ENCODE measurements at regions not wholly inside any gene's neighbourhood (a gene's known extent, or its start where the extent isn't known, plus 50 kb on each side); places are given as distances from the start of the nearest gene placed in this dataset.

DNA sequence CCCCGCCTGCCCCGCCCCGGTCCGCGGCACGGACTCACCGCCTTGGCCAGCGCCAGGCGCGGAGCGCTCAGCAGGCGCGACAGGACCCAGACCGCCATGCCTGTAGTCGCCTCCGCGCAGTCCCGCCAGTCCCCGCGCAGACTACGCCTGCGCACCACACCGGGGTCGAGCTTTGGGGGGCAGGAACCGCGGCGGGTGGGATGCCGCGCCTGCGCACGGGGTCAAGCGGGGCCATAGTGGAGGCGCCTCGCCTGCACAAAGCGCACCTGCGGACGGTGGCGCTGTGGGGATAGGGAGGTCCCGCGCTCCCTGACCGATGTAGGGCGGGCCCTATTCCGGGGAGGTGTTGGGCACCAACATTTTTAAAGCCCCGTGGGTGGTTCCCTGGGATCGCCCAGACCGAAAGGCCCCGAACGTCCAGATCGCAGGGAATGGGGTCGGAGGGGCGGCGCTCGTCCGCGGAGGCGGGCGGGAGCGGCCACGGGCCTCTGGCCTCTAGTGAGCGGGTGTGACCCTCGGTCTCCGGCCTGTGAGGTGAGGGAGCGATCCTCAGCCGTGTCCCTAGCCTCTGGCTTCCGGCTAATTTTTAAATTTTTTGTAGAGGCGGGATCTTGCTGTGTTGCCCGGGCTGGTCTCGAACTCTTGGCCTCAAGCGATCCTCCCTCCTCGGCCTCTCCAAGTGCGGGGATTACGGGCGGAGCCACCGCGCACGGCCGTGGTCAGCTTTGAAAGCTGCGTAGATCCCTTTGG lies 70.8 kb upstream of the LPCAT1 start (continued):
- TF ChIP-seq SMAD4 (CRISPR knock-in tag; IDR thresholded peaks at IDR 0.05): no peak
- TF ChIP-seq FOXJ3 (CRISPR knock-in tag; IDR thresholded peaks at IDR 0.05; ENCODE audit: borderline replicate concordance): no peak
- TF ChIP-seq, protein P1, sequence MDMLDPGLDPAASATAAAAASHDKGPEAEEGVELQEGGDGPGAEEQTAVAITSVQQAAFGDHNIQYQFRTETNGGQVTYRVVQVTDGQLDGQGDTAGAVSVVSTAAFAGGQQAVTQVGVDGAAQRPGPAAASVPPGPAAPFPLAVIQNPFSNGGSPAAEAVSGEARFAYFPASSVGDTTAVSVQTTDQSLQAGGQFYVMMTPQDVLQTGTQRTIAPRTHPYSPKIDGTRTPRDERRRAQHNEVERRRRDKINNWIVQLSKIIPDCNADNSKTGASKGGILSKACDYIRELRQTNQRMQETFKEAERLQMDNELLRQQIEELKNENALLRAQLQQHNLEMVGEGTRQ (CRISPR knock-in tag; IDR thresholded peaks at IDR 0.05): peak; percentile 42; the same call in 1 of the 2 replicates
- 0 out of 2 replicates have a peak, but pooled peaks have one; percentile 44 for TF ChIP-seq ESRRA (CRISPR knock-in tag; IDR thresholded peaks at IDR 0.05; ENCODE audit: borderline replicate concordance)
- TF ChIP-seq CREB1 (CRISPR knock-in tag; IDR thresholded peaks at IDR 0.05): no peak
- no peak for TF ChIP-seq ETV6 (CRISPR knock-in tag; IDR thresholded peaks at IDR 0.05)
- no peak; the same call in 1 of the 2 replicates for TF ChIP-seq CREM (CRISPR knock-in tag; IDR thresholded peaks at IDR 0.05)
- TF ChIP-seq, protein P2, sequence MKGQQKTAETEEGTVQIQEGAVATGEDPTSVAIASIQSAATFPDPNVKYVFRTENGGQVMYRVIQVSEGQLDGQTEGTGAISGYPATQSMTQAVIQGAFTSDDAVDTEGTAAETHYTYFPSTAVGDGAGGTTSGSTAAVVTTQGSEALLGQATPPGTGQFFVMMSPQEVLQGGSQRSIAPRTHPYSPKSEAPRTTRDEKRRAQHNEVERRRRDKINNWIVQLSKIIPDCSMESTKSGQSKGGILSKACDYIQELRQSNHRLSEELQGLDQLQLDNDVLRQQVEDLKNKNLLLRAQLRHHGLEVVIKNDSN (CRISPR knock-in tag; IDR thresholded peaks at IDR 0.05): no peak
- TF ChIP-seq, protein P3, sequence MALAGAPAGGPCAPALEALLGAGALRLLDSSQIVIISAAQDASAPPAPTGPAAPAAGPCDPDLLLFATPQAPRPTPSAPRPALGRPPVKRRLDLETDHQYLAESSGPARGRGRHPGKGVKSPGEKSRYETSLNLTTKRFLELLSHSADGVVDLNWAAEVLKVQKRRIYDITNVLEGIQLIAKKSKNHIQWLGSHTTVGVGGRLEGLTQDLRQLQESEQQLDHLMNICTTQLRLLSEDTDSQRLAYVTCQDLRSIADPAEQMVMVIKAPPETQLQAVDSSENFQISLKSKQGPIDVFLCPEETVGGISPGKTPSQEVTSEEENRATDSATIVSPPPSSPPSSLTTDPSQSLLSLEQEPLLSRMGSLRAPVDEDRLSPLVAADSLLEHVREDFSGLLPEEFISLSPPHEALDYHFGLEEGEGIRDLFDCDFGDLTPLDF (CRISPR knock-in tag; IDR thresholded peaks at IDR 0.05): no peak
- TF ChIP-seq ZNF671 (CRISPR knock-in tag; IDR thresholded peaks at IDR 0.05): no peak
- TF ChIP-seq, protein P4, sequence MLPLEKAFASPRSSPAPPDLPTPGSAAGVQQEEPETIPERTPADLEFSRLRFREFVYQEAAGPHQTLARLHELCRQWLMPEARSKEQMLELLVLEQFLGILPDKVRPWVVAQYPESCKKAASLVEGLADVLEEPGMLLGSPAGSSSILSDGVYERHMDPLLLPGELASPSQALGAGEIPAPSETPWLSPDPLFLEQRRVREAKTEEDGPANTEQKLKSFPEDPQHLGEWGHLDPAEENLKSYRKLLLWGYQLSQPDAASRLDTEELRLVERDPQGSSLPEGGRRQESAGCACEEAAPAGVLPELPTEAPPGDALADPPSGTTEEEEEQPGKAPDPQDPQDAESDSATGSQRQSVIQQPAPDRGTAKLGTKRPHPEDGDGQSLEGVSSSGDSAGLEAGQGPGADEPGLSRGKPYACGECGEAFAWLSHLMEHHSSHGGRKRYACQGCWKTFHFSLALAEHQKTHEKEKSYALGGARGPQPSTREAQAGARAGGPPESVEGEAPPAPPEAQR (CRISPR knock-in tag; IDR thresholded peaks at IDR 0.05): no peak
- no peak for TF ChIP-seq NFE2L1 (CRISPR knock-in tag; IDR thresholded peaks at IDR 0.05)
- TF ChIP-seq JAZF1 (CRISPR knock-in tag; IDR thresholded peaks at IDR 0.05): no peak
- TF ChIP-seq HMGA2 (CRISPR knock-in tag; IDR thresholded peaks at IDR 0.05): no peak
- TF ChIP-seq, protein P5, sequence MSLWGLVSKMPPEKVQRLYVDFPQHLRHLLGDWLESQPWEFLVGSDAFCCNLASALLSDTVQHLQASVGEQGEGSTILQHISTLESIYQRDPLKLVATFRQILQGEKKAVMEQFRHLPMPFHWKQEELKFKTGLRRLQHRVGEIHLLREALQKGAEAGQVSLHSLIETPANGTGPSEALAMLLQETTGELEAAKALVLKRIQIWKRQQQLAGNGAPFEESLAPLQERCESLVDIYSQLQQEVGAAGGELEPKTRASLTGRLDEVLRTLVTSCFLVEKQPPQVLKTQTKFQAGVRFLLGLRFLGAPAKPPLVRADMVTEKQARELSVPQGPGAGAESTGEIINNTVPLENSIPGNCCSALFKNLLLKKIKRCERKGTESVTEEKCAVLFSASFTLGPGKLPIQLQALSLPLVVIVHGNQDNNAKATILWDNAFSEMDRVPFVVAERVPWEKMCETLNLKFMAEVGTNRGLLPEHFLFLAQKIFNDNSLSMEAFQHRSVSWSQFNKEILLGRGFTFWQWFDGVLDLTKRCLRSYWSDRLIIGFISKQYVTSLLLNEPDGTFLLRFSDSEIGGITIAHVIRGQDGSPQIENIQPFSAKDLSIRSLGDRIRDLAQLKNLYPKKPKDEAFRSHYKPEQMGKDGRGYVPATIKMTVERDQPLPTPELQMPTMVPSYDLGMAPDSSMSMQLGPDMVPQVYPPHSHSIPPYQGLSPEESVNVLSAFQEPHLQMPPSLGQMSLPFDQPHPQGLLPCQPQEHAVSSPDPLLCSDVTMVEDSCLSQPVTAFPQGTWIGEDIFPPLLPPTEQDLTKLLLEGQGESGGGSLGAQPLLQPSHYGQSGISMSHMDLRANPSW (CRISPR knock-in tag; conservative IDR thresholded peaks at IDR 0.05; ENCODE audit: low read depth): 0 out of 2 replicates have a peak, but pooled peaks have one; percentile 64
- TF ChIP-seq NFYB (CRISPR knock-in tag; conservative IDR thresholded peaks at IDR 0.05; ENCODE audit: low read depth): no peak
- no peak for TF ChIP-seq RORB (CRISPR knock-in tag; IDR thresholded peaks at IDR 0.05)
- TF ChIP-seq, protein P6, sequence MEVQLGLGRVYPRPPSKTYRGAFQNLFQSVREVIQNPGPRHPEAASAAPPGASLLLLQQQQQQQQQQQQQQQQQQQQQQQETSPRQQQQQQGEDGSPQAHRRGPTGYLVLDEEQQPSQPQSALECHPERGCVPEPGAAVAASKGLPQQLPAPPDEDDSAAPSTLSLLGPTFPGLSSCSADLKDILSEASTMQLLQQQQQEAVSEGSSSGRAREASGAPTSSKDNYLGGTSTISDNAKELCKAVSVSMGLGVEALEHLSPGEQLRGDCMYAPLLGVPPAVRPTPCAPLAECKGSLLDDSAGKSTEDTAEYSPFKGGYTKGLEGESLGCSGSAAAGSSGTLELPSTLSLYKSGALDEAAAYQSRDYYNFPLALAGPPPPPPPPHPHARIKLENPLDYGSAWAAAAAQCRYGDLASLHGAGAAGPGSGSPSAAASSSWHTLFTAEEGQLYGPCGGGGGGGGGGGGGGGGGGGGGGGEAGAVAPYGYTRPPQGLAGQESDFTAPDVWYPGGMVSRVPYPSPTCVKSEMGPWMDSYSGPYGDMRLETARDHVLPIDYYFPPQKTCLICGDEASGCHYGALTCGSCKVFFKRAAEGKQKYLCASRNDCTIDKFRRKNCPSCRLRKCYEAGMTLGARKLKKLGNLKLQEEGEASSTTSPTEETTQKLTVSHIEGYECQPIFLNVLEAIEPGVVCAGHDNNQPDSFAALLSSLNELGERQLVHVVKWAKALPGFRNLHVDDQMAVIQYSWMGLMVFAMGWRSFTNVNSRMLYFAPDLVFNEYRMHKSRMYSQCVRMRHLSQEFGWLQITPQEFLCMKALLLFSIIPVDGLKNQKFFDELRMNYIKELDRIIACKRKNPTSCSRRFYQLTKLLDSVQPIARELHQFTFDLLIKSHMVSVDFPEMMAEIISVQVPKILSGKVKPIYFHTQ (CRISPR knock-in tag; IDR thresholded peaks at IDR 0.05): no peak
- peak; percentile 62 for TF ChIP-seq SP1 (CRISPR knock-in tag; conservative IDR thresholded peaks at IDR 0.05)
- TF ChIP-seq, protein P7, sequence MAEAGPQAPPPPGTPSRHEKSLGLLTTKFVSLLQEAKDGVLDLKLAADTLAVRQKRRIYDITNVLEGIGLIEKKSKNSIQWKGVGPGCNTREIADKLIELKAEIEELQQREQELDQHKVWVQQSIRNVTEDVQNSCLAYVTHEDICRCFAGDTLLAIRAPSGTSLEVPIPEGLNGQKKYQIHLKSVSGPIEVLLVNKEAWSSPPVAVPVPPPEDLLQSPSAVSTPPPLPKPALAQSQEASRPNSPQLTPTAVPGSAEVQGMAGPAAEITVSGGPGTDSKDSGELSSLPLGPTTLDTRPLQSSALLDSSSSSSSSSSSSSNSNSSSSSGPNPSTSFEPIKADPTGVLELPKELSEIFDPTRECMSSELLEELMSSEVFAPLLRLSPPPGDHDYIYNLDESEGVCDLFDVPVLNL (CRISPR knock-in tag; IDR thresholded peaks at IDR 0.05; ENCODE audit: borderline replicate concordance, low read depth): no peak
- TF ChIP-seq, protein P8, sequence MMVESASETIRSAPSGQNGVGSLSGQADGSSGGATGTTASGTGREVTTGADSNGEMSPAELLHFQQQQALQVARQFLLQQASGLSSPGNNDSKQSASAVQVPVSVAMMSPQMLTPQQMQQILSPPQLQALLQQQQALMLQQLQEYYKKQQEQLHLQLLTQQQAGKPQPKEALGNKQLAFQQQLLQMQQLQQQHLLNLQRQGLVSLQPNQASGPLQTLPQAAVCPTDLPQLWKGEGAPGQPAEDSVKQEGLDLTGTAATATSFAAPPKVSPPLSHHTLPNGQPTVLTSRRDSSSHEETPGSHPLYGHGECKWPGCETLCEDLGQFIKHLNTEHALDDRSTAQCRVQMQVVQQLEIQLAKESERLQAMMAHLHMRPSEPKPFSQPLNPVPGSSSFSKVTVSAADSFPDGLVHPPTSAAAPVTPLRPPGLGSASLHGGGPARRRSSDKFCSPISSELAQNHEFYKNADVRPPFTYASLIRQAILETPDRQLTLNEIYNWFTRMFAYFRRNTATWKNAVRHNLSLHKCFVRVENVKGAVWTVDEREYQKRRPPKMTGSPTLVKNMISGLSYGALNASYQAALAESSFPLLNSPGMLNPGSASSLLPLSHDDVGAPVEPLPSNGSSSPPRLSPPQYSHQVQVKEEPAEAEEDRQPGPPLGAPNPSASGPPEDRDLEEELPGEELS (CRISPR knock-in tag; IDR thresholded peaks at IDR 0.05): peak; percentile 62; the same call in 1 of the 2 replicates

Measured in WTC11 (cell line).